ENCODE measurements at regions not wholly inside any gene's neighbourhood (a gene's known extent, or its start where the extent isn't known, plus 50 kb on each side); places are given as distances from the start of the nearest gene placed in this dataset.

DNA sequence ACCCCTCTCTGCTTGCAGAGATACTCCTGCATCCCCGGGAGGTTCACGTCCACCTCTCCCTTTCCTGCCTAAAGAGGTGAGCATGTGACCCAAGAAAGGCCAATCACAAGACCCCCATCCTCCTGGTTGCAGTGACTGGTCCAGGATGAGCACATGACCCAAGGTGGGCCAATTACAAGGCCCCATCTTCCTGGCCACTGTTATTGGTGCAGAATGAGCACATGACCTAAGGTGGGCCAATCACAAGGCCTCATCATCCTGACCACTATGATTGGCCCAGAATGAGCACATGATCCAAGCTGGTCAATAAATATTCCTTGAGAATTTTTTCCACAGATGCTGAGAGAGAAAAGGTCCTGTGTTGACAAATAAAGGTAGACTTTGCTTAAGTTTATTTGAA, 350.7 kb downstream of the EFNB2 start:
- DNase-seq: no peak
- TF ChIP-seq POLR2A (IDR thresholded peaks at IDR 0.05): no peak
- no peak for TF ChIP-seq CTCF (IDR thresholded peaks at IDR 0.05)
- 86 to 95% (median 91%) methylated on average over 2 of the region's 2 CpGs for WGBS, 4 donors

GRCh38 chr13:106183410-106184065, 351.9 kb downstream of the EFNB2 start:
- intact Hi-C loops (cut with DNase I): no loop called here

More for the DNA sequence above, 350.7 kb downstream of the EFNB2 start:
- intact Hi-C loops (cut with DNase I): no loop called here
- H3K4me1 ChIP-seq (replicated peaks in 1 of 2): no peaks in the 10 kb centered on the region
- no peak overlapping the region for H3K4me3 ChIP-seq
- H3K9me3 ChIP-seq (replicated peaks in 1 of 3): no peaks in the 10 kb centered on the region
- no peaks in the 10 kb centered on the region for H3K27me3 ChIP-seq
- no peaks in the 10 kb centered on the region for H3K36me3 ChIP-seq (replicated peaks in 1 of 2)
- H3K27ac ChIP-seq: no peak overlapping the region

DNA sequence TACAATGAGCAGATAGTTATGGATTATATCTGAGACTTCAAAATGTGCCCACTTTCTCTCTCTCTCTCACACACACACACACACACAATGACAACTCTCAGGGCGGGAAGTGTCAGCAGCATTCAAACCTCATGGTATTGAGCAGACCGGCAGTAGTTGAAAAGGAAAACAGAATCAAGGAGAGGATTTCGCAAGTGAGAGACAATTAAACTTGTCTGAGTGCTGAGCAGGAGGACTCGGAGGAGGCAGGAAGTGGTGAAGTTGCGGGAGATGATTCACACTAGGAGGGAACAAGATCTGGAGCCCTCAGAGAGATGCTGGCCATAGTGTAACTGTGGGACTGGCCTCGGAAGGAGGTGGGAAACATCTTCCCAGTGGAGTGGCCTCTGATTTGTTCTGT, 353.1 kb downstream of the EFNB2 start:
- Histone ChIP-seq H3K36me3 (replicated peaks in 1 of 2) (no peaks in the 10 kb centered on the region), H3K27ac (no peak overlapping the region), H3K9me3 (replicated peaks in 1 of 3) (no peaks in the 10 kb centered on the region), H3K4me3 (no peak overlapping the region), H3K27me3 (no peaks in the 10 kb centered on the region), H3K4me1 (replicated peaks in 1 of 2) (no peaks in the 10 kb centered on the region)
- no peak for TF ChIP-seq POLR2A (IDR thresholded peaks at IDR 0.05)
- TF ChIP-seq CTCF (IDR thresholded peaks at IDR 0.05): no peak
- intact Hi-C loops (cut with DNase I): no loop called here
- 51 to 65% (median 58%) methylated on average over 6 of the region's 6 CpGs for WGBS, 4 donors
- DNase-seq: no peak

More at GRCh38 chr13:106183410-106184065, 351.9 kb downstream of the EFNB2 start:
- H3K4me1 ChIP-seq (replicated peaks in 1 of 2): no peaks in the 10 kb centered on the region
- DNase-seq: no peak
- no peaks in the 10 kb centered on the region for H3K27me3 ChIP-seq
- no peaks in the 10 kb centered on the region for H3K36me3 ChIP-seq (replicated peaks in 1 of 2)
- H3K27ac ChIP-seq: no peak overlapping the region
- no peaks in the 10 kb centered on the region for H3K9me3 ChIP-seq (replicated peaks in 1 of 3)
- no peak overlapping the region for H3K4me3 ChIP-seq
- WGBS, 4 donors: 56 to 62% (median 59%) methylated on average over 16 of the region's 16 CpGs
- TF ChIP-seq POLR2A (IDR thresholded peaks at IDR 0.05): no peak
- no peak for TF ChIP-seq CTCF (IDR thresholded peaks at IDR 0.05)

DNA sequence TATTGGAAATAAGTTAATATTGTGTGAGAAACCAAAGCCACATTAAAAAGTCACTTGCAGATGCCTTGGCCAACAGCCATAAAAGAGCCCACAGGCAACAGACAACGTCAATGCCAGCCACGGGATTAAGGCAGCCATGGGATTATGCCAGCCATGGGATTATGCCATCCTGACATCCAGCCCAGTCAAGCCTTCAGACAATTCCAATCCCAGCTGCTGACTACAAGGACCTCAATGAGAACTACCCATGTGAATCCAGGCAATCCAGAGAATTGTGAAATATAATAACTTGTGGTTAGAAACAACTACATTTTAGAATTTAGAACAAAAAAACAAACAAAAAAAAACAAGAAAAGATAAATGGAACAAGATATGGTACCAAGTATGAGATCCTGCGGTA, 356.6 kb downstream of the EFNB2 start:
- no peak for DNase-seq
- H3K4me1 ChIP-seq (replicated peaks in 1 of 2): no peaks in the 10 kb centered on the region
- TF ChIP-seq CTCF (IDR thresholded peaks at IDR 0.05): no peak
- TF ChIP-seq POLR2A (IDR thresholded peaks at IDR 0.05): no peak
- no peak overlapping the region for H3K27ac ChIP-seq
- 67 to 72% (median 69%) methylated on average over 3 of the region's 3 CpGs for WGBS, 4 donors
- H3K4me3 ChIP-seq: no peak overlapping the region
- no peaks in the 10 kb centered on the region for H3K27me3 ChIP-seq
- H3K9me3 ChIP-seq (replicated peaks in 1 of 3): no peaks in the 10 kb centered on the region
- no peaks in the 10 kb centered on the region for H3K36me3 ChIP-seq (replicated peaks in 1 of 2)
- intact Hi-C loops (cut with DNase I): no loop called here
